CD4-positive, alpha-beta T cell treated with Interleukin-4 for 1 hour (primary cell): ENCODE measurements at regions not wholly inside any gene's neighbourhood (a gene's known extent, or its start where the extent isn't known, plus 50 kb on each side); places are given as distances from the start of the nearest gene placed in this dataset.

Experiments used
- DNase-seq, 2 donors: peaks; one replicate each; pipeline ENCODE4 v3.0.0-alpha.2; 2020 to 2022

DNA sequence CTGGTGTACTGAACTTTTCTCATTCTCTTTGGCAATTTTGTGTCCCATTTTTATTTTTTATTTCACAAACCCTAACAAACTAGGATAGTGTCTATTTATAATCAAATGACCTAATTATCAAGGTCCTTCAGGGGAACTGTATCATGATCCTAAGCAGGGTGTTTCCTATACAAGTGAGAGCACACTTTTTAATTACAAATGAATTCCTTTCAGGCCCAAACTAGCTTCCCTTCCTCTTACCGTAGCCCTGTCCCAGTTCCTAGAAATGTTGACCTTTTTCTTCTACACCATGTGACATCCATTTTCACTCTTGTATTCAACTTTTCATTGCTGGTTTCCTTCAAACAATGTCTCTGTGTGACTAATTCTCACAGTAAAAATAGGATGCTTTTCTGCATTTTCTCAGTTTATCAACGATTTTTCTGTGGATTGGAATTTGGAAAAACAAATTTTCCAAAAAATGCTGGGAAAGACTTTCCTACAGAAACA lies 411.4 kb downstream of the CCDC91 start:
- DNase-seq, result no peak

GRCh38 chr12:28602786-28603185 lies 412.5 kb downstream of the CCDC91 start:
- no peak for DNase-seq

GRCh38 chr12:28603239-28603638 lies 413.0 kb downstream of the CCDC91 start:
- DNase-seq, result no peak

DNA sequence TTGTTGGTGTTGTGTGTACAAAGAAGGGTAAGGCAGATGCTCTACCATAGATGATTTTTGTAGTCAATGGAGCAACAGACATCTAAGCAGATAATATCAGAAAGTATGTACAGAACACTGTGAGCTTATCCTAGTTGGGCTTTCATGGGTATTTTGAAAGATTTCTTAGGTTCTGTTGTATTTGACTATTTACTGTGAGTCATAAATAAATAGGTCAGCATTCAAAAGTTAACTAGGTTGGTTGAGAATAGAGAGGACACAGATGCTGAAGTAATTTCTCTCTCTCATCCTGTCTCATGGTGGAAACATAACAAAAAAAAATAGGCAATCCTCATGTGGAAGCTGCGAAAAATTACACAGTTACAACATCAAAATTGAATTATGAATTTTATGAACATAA lies 413.5 kb downstream of the CCDC91 start:
- DNase-seq, result no peak

DNA sequence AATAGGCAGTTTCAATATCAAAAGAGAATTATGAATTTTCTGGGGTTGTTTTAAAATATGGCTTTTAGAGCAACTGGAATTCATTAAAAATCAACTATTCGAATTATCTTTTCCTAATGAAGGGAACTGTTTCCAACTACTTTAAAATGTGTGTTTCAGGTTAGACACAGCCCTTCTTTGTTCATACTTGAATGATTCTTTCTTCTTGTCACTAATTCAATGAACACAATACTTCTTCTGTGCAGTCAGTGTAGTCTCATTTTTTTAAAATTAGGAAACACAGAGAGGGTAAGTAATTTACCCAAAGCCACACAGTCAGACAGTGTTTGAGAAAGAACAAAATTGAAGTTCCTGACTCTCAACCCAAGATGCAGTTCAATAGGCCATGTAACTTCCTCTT lies 414.0 kb downstream of the CCDC91 start:
- no peak for DNase-seq

DNA sequence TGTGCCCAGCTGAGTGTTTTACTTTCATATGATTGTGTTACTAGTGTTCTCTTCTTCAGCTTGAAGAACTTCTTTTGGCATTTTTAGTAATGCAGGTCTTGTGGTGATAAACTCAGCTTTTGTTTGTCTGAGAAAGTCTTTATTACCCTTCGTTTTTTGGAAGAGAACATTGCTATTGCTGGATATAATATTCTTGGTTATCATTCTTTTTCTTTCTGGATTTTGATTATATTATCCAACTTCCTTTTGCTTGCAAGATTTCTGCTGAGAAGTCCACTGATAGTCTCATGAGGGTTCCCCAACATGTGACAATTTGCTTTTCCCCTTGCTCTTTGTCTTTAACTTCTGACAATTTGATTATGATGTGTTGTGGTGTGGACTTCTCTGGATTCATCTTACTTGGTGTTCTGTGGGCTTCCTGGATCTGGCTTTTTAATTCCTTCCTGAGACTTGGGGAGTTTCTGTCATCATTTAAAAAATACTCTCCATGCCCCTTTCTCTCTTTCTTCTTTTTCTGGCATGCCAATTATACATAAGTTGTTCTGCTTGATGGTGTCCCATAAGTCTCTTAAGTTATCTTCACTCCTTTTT lies 416.8 kb downstream of the CCDC91 start:
- DNase-seq, result no peak

- no peak for DNase-seq
These were observed 420.3 kb downstream of the CCDC91 start for GRCh38 chr12:28610401-28611114.

DNA sequence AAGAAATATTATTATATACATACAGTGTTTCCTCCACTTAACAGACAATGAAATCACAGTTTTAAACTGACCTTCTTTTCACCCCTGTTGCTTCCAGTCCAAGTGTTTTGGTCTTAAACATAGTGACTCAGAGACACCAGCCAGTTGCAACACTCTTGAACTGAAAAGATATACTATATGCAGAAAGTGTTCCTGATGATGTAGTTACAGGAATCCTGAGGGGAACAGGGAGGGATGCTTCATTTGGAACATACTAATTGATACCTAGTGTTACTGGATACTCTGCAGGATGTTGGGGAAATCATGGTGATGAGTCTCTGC lies 420.8 kb downstream of the CCDC91 start:
- DNase-seq, result no peak

- DNase-seq, result no peak
These were observed 421.2 kb downstream of the CCDC91 start for GRCh38 chr12:28611449-28611848.

GRCh38 chr12:28618171-28618570 lies 427.9 kb downstream of the CCDC91 start:
- no peak for DNase-seq

GRCh38 chr12:28618772-28619171 lies 428.5 kb downstream of the CCDC91 start:
- DNase-seq, result no peak

GRCh38 chr12:28620281-28620680 lies 430.0 kb downstream of the CCDC91 start:
- DNase-seq, result no peak

- DNase-seq, result no peak
These were observed 432.1 kb downstream of the CCDC91 start for GRCh38 chr12:28622406-28622805.

DNA sequence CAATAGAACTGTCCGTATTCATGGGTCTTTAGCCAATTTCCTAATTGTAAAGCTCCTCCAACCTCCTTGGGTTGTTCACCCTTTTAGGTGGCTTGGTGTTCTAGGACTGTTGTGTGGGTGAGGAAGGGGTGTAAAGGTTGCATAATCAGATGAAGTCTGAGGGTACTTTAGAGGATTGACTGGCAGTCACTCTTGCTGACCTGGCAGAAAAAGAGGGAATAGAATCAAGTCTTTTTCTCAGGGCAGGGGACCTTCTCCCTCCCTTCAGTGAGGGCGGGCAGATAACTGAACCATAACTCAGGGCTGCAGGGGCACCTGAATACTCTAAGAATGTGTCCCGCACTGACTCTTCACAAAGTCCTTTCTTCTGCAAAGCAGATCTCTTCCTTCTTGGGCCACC lies 436.2 kb downstream of the CCDC91 start:
- no peak for DNase-seq

GRCh38 chr12:28629691-28630090 lies 439.4 kb downstream of the CCDC91 start:
- DNase-seq, result no peak

DNA sequence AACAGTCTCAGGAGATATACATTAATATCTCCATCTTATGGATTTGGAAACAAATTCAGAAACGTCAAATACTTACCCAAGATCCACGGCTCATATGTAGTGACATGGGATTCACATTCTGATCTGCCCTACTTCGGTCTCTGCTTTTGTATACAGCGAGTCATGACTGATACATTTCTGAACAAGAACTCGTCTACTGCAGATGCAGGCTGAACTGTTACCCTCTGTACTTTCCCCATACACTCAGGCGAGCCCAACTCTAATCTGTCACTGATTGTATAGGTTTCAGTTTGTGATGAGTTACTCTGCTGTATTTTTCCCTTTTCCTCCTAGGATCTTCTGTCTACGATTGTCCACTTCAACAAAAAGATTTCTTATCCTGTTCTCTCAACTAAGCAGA lies 441.6 kb downstream of the CCDC91 start:
- DNase-seq, result no peak

DNA sequence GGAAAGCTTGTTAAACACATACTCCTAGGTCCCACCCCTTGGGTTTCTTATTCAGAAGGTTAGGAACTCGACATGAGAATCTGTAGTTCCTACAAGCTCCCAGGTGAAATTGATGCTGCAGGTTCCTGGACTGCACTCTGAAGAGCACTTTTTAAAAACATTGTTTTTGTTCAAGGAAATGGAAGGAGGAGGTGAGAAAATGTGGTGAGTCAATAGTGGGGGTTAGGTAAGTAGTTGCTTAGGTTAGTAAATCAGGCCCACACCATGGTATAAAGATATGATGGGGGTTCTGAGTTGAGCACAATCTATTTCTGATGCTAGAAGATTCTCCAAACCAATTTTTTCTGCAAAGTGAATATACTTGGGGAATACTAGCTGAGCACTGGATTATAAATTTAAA lies 450.3 kb downstream of the CCDC91 start:
- peak in 1 of 2 donors; percentile 9 for DNase-seq

- no peak for DNase-seq
These were observed 455.2 kb downstream of the CCDC91 start for GRCh38 chr12:28645436-28645835.

DNA sequence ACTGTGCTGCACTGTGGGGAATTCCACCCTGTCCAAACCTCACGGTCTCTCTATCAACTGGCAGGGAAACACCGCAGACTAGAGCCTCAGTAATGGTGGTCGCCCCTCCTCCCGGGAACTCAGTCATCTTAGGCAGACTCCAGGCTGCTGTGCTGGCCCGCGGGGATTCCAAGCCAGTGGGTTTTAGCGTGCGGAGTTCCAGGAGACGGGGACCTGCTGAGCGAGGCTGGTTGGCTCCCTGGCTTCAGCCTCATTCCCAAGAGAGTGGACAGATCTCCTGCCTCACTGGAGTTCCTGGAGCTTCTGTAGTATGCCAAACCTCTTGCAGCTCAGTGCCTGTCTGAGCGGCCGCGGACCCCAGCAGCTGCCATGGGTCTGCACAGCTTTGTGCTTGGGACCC lies 455.6 kb downstream of the CCDC91 start:
- no peak for DNase-seq

DNA sequence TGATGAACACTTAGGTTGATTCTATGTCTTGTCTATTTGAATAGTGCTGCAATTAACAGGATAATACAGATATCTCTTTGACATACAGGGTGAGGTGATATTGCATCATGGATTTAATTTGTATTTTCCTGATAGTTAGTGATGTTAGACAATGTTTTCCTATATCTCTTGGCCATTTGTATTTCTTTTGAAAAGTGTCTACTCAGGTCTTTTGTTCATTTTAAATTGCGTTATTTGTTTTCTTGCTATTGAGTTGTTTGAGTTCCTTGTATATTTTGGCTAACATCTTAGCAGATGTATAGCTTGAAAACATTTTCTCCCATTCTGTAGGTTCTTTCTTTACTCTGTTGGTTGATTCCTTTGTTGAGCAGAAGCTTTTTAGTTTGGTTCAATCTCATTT lies 460.6 kb downstream of the CCDC91 start:
- no peak for DNase-seq

- DNase-seq, result no peak
These were observed 462.0 kb downstream of the CCDC91 start for GRCh38 chr12:28652239-28652638.

DNA sequence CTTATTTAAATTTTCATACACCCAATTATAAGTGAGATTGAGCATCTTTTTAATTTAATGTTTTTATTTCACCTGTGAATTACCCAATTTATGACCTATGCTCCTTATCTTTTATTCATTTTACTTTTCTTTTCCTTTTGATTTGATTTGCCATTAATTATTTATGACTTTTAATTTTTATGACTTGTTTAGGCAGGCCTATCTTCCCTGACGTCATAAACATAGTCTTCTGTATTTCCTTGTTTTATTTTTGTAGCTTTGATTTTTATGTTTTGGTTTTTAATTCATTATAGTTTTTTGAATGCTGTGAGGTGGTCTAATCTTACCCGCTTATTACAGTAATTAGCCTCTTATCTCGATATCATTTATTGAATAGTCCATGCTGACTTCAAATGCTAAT lies 467.1 kb upstream of the FAR2 start:
- DNase-seq, result no peak

- no peak for DNase-seq
These were observed 465.7 kb upstream of the FAR2 start for GRCh38 chr12:28683366-28683765.

GRCh38 chr12:28689398-28690175 lies 459.5 kb upstream of the FAR2 start:
- no peak for DNase-seq
